ENCODE measurements at regions not wholly inside any gene's neighbourhood (a gene's known extent, or its start where the extent isn't known, plus 50 kb on each side); places are given as distances from the start of the nearest gene placed in this dataset.

DNA sequence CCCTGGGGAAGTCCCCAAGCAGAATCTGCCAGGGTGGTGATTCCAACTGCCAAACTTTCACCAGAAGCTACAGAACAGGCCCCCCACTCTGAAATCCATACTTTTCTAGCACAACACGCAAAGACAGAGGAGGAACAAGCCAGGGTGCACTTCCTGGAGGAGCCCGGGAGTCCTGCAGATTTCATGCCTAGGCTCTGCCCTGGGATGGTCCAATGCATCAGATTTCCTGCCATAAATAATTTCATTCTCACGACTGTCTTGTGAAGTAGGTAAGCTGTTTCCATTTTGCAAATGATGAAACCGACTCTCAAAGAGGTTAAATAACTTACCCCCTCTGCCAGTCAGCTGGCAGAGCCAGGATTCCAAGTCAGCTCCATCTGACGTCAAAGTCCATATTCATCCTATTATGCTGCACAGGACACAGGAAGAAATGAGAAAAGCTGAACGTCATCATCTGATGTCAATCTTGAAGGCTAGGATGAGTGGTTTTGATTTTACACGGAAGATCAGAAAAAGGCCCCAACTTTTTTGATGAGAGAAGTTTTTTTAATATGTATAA lies 134.8 kb upstream of the IGF1R start:
- TF ChIP-seq, protein P1, sequence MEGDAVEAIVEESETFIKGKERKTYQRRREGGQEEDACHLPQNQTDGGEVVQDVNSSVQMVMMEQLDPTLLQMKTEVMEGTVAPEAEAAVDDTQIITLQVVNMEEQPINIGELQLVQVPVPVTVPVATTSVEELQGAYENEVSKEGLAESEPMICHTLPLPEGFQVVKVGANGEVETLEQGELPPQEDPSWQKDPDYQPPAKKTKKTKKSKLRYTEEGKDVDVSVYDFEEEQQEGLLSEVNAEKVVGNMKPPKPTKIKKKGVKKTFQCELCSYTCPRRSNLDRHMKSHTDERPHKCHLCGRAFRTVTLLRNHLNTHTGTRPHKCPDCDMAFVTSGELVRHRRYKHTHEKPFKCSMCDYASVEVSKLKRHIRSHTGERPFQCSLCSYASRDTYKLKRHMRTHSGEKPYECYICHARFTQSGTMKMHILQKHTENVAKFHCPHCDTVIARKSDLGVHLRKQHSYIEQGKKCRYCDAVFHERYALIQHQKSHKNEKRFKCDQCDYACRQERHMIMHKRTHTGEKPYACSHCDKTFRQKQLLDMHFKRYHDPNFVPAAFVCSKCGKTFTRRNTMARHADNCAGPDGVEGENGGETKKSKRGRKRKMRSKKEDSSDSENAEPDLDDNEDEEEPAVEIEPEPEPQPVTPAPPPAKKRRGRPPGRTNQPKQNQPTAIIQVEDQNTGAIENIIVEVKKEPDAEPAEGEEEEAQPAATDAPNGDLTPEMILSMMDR (IDR thresholded peaks at IDR 0.05; ENCODE audit: low read depth, low read length, poor library complexity, severe bottlenecking), result no peak
- TF ChIP-seq EZH2phosphoT487 (IDR thresholded peaks at IDR 0.05; ENCODE audit: borderline replicate concordance, low read length), result no peak

Measured in DOHH2 (cell line).